NCI-H1092 treated with DMSO at 0.1 percent for 48 hours (cell line): ENCODE measurements at regions not wholly inside any gene's neighbourhood (a gene's known extent, or its start where the extent isn't known, plus 50 kb on each side); places are given as distances from the start of the nearest gene placed in this dataset.
"Not testable (repeated sequence)": the region's sequence is repeated elsewhere in the genome, so short reads cannot be mapped to it uniquely, and the experiment has no call there.

ENCODE experiments used
- DNase-seq: peaks from one replicate; lab custom pipeline; 2025; lab: John Stamatoyannopoulos, UW

GRCh38 chr3:148493631-148494030, 204.1 kb upstream of the AGTR1 start:
- no peak for DNase-seq

GRCh38 chr3:148494451-148494850, 203.3 kb upstream of the AGTR1 start:
- no peak for DNase-seq

DNA sequence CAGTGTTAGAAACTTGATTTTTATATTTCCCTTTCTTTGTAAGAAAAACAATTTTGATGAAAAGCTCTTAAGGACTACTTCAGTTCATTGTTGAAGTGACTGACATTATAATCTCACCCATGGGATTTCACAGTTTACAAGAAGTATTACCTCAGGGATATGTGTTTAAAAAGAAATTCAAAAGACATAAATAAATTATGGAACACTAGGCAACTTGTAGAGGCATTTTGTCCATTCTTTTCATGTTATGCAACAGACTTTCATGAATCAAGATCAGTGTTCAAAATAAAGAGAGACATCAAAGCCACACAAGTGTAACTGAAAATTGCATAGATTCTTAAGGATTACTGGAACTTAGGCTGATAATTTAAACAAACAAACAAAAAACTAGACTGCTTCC, 196.8 kb upstream of the AGTR1 start:
- DNase-seq = no peak

GRCh38 chr3:148510116-148510515, 187.6 kb upstream of the AGTR1 start:
- DNase-seq = no peak

GRCh38 chr3:148510561-148510960, 187.1 kb upstream of the AGTR1 start:
- DNase-seq = no peak

DNA sequence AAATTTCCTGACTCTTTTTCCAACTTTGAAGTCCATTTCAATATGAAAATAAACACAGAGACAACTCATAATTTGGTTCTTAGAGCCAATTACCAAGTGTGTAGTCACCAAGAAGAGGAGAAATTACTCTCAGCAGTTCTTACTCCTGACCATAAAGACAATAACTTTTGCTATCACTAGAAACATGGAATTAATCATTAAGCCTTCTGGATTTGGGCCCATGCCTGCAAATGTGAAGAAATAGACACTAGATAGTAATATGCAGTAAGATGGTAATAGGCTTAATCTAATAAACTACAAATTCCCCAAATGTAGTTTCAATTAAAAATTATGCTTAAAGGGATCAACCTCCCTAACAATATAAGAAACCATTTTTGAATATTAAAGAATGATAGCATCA, 185.1 kb upstream of the AGTR1 start:
- no peak for DNase-seq

GRCh38 chr3:148513096-148513543, 184.6 kb upstream of the AGTR1 start:
- DNase-seq = no peak

GRCh38 chr3:148518520-148518919, 179.2 kb upstream of the AGTR1 start:
- DNase-seq = no peak

DNA sequence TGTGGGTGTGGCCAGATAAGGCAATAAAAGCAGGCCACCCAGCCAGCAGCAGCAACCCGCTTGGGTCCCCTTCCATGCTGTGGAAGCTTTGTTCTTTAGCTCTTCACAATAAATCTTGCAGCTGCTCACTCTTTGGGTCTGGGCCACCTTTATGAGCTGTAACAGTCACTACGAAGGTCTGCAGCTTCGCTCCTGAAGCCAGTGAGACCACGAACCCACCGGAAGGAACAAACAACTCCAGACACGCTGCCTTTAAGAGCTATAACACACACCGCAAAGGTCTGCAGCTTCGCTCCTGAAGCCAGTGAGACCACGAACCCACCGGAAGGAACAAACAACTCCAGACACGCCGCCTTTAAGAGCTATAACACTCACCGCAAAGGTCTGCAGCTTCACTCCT, 172.1 kb upstream of the AGTR1 start:
- DNase-seq = not testable (repeated sequence)

GRCh38 chr3:148528024-148528423, 169.7 kb upstream of the AGTR1 start:
- no peak for DNase-seq

- no peak for DNase-seq
These were observed 165.9 kb upstream of the AGTR1 start for GRCh38 chr3:148531836-148532235.

DNA sequence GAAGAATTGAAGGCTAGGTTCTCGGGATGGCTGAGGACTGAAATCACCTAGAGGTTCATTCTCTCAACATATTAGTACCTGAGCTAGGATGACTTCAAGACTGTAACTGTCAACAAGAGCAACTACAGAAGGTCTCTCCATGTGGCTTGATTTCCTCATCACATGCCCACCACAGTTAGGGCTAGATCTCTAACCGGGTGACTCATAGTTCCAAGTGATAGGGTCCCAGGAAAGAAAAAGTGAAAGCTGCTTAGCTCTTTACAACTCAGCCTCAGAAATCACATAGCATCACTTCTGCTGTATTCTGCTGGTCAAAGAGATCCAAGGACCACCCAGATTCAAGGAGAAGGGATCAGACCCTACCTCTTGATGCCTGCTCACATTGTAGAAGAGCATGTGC, 165.4 kb upstream of the AGTR1 start:
- no peak for DNase-seq

DNA sequence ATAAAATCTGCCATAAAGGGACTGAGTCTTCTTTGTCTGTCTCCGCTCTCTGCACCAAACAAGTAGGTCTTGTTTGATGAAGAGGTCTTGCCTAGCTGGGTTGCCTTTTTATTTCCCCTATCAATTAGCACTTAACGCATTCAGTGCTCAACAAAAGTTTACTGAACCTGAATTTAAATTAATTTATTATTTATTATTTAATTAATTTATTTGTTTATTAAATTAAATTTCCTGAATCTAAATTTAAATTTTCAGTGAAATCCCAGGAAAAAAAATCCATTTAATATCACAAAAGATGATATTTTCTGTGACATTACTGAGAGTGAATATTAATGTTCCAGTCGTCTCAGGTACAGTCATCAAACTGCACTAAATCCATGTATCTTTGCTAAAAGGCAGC, 164.9 kb upstream of the AGTR1 start:
- DNase-seq = no peak

DNA sequence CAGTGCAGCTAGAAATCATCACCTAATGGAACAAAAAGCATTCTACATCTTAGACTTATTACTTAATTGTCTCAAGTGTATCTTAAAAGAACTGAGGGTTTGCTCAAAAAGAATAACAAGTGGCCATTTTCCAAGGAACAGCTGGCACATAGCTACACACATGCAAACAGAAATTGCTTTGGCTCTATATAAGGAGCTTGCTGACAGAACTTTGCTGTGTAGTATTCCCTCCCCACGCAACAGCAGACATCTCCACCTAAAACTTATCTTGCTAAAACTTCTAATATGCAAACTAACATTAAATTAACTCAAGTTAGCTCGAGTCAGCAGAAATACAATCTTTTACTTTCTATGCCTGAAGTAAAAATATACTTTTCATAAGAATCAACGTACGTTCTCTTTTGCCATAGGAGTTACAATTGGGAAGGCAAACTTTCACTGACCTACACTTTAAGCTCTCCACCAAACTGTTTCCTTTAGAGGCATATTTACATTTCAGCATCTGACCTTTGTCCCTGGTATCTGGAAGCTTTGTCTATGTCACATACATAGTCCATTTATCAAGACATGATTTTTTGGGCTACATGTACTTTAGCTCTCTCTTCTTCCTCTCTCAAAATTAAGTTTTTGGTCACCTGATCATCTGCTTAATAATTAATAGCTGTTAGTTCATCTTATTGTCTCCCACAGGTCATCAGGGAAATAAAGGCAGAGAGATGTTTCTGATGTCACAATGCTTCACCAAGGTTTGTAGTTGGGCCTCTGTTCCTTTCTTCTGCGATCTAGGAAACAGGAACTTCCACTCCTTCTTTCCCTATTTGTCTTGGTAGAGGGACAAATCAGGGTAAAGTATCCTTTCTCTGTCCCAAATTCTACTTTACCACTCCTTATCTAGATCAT, 163.4 kb upstream of the AGTR1 start:
- DNase-seq = no peak

- no peak for DNase-seq
These were observed 162.7 kb upstream of the AGTR1 start for GRCh38 chr3:148535001-148535400.

GRCh38 chr3:148540266-148540665, 157.4 kb upstream of the AGTR1 start:
- no peak for DNase-seq

- no peak for DNase-seq
These were observed 156.9 kb upstream of the AGTR1 start for GRCh38 chr3:148540851-148541250.

GRCh38 chr3:148546959-148547358, 150.7 kb upstream of the AGTR1 start:
- no peak for DNase-seq

- no peak for DNase-seq
These were observed 145.9 kb upstream of the AGTR1 start for GRCh38 chr3:148551767-148552260.

DNA sequence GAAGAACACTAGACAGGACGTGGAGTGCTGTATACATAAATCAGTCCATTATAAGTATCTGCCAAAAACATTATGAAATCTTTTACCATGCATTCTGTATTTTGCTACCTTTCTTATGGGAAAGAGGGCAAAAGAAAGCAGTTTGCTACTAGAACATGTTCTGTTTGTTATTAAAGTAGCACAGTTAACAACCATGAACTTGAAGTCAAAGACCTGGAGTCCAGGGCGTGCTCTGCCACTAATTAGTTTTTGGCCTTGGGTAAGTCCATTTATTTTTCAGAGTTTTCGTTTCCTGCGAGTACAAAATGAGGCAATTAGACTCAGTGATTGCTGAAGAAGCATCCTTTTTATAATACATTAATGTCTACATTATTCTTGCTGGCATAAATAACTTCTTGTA, 143.3 kb upstream of the AGTR1 start:
- no peak for DNase-seq

DNA sequence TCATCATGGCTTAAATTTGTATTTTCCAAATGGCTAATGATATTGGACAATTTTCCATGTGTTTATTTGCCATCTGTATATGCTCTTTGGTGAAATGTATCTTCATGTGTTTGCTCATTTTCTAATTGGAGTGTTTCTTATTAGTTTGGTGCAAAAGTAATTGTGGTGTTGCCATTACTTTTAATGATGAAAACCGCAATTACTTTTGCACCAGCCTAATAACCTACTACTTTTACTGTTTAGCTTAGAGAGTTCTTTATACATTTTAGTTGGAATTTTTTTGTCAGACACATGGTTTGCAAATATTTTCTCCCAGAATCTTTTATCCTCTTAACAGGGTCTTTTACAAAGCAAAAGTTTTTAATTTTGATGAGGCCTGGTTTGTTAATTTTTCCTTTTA, 141.0 kb upstream of the AGTR1 start:
- DNase-seq = no peak

- DNase-seq = not testable (repeated sequence)
These were observed 120.1 kb upstream of the AGTR1 start for GRCh38 chr3:148577579-148577978.

DNA sequence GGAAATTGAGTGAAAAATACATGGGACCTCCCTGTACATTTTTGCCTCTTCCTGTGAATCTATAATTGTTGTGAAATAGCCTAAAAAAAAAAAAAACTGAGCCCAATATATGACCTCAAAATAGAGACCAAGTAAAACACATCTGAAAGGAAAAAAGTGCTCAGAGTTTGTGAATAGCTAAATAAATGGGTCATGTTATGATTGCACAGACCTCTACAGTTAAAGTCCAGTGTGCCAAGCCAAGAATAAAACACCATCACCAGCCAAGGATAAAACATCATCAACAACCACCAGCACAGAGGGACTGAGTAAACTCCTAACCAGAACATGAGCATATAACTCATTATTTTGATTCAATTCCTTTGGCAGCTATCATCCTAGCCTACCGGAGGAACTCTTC, 115.6 kb upstream of the AGTR1 start:
- no peak for DNase-seq

GRCh38 chr3:148583793-148584192, 113.9 kb upstream of the AGTR1 start:
- DNase-seq = no peak
